ENCODE measurements at regions not wholly inside any gene's neighbourhood (a gene's known extent, or its start where the extent isn't known, plus 50 kb on each side); places are given as distances from the start of the nearest gene placed in this dataset.

- no peak overlapping the region for H3K4me3 ChIP-seq (ENCODE audit: control insufficient read depth, low read depth, low read length)
- no peak for TF ChIP-seq CTCF (IDR thresholded peaks at IDR 0.05; ENCODE audit: control insufficient read depth, insufficient read depth, low read depth, low read length, missing control alignments)
- no peak for DNase-seq (ENCODE audit: low read depth)
Observed at GRCh38 chr14:71487449-71487848, 444.8 kb upstream of the RGS6 start.

GRCh38 chr14:71487941-71488340 is 444.3 kb upstream of the RGS6 start:
- DNase-seq (ENCODE audit: low read depth): no peak
- H3K4me3 ChIP-seq (ENCODE audit: control insufficient read depth, low read depth, low read length): no peak overlapping the region
- TF ChIP-seq CTCF (IDR thresholded peaks at IDR 0.05; ENCODE audit: control insufficient read depth, insufficient read depth, low read depth, low read length, missing control alignments): no peak

GRCh38 chr14:71488703-71489191 is 443.5 kb upstream of the RGS6 start:
- H3K4me3 ChIP-seq (ENCODE audit: control insufficient read depth, low read depth, low read length): no peak overlapping the region
- no peak for TF ChIP-seq CTCF (IDR thresholded peaks at IDR 0.05; ENCODE audit: control insufficient read depth, insufficient read depth, low read depth, low read length, missing control alignments)
- peak; percentile 59 for DNase-seq (ENCODE audit: low read depth)

- no peak for DNase-seq (ENCODE audit: low read depth)
- no peak overlapping the region for H3K4me3 ChIP-seq (ENCODE audit: control insufficient read depth, low read depth, low read length)
- TF ChIP-seq CTCF (IDR thresholded peaks at IDR 0.05; ENCODE audit: control insufficient read depth, insufficient read depth, low read depth, low read length, missing control alignments): no peak
Observed at GRCh38 chr14:71489742-71490141, 442.5 kb upstream of the RGS6 start.

- no peak overlapping the region for H3K4me3 ChIP-seq (ENCODE audit: control insufficient read depth, low read depth, low read length)
- no peak for TF ChIP-seq CTCF (IDR thresholded peaks at IDR 0.05; ENCODE audit: control insufficient read depth, insufficient read depth, low read depth, low read length, missing control alignments)
- DNase-seq (ENCODE audit: low read depth): no peak
Observed at GRCh38 chr14:71491931-71492330, 440.3 kb upstream of the RGS6 start.

- TF ChIP-seq CTCF (IDR thresholded peaks at IDR 0.05; ENCODE audit: control insufficient read depth, insufficient read depth, low read depth, low read length, missing control alignments): no peak
- no peak overlapping the region for H3K4me3 ChIP-seq (ENCODE audit: control insufficient read depth, low read depth, low read length)
- DNase-seq (ENCODE audit: low read depth): no peak
Observed at GRCh38 chr14:71492346-71492745, 439.9 kb upstream of the RGS6 start.

GRCh38 chr14:71497645-71498086 is 434.6 kb upstream of the RGS6 start:
- no peak for DNase-seq (ENCODE audit: low read depth)
- TF ChIP-seq CTCF (IDR thresholded peaks at IDR 0.05; ENCODE audit: control insufficient read depth, insufficient read depth, low read depth, low read length, missing control alignments): no peak
- H3K4me3 ChIP-seq (ENCODE audit: control insufficient read depth, low read depth, low read length): no peak overlapping the region

Measured in AG09309 (cell line).